K562 (cell line): ENCODE measurements at regions not wholly inside any gene's neighbourhood (a gene's known extent, or its start where the extent isn't known, plus 50 kb on each side); places are given as distances from the start of the nearest gene placed in this dataset.

Experiments used
- BACH1 ChIP-seq: fragments of 200-800 bp; sonication (Bioruptor generic); IDR thresholded peaks from 2 replicates; pipeline ENCODE4 v1.6.1; 2016; ENCODE audit warnings: missing genetic modification characterization, missing compliant biosample characterization
- CREM ChIP-seq: IDR thresholded peaks from 2 replicates; pipeline ENCODE4 v1.6.1; 2014; ENCODE audit warnings: antibody characterized with exemption, low read depth
- POLR2A ChIP-seq: fragments of 450-650 bp; conservative IDR thresholded peaks from 2 replicates; pipeline ENCODE4 v1.6.1; 2016
- RBM25 ChIP-seq: fragments of 200-400 bp; formaldehyde crosslinking; IDR thresholded peaks from 2 replicates; pipeline ENCODE4 v1.6.1; 2018; ENCODE audit warnings: low read length, low read depth, moderate library complexity; ENCODE audit not compliant: severe bottlenecking
- ZBTB17 ChIP-seq: fragments of 450-650 bp; formaldehyde crosslinking; IDR thresholded peaks from 2 replicates; pipeline ENCODE4 v1.4.0; 2020; ENCODE audit warnings: mild to moderate bottlenecking
- ZKSCAN1 ChIP-seq: fragments of 150-350 bp; IDR thresholded peaks from 2 replicates; pipeline ENCODE4 v1.6.1; 2016; ENCODE audit warnings: low read depth, low read length
- TF ChIP-seq, protein P1 (sequence below), 3 experiments: fragments of 200-800 bp in 1 of 3; fragments of 250-450 bp in 1 of 3; fragments of 450-650 bp in 1 of 3; sonication (Bioruptor Pico) in 1 of 3; sonication (Bioruptor generic) in 1 of 3; formaldehyde crosslinking in 1 of 3; IDR thresholded peaks; 2 replicates each; pipeline versions ENCODE4 v1.6.1 to v1.8.0; 2016 to 2022; ENCODE audit warnings: mild to moderate bottlenecking in 2 of 3, missing genetic modification characterization in 2 of 3, missing compliant biosample characterization in 1 of 3, moderate library complexity in 1 of 3
- TF ChIP-seq, protein P2 (sequence below): sonication (generic); IDR thresholded peaks from 2 replicates; pipeline ENCODE4 v1.6.1; 2016
- TF ChIP-seq, protein P3 (sequence below): sonication (generic); formaldehyde crosslinking; IDR thresholded peaks from 2 replicates; pipeline ENCODE4 v1.8.1; 2023; ENCODE audit warnings: mild to moderate bottlenecking, missing genetic modification reagents, moderate library complexity

DNA sequence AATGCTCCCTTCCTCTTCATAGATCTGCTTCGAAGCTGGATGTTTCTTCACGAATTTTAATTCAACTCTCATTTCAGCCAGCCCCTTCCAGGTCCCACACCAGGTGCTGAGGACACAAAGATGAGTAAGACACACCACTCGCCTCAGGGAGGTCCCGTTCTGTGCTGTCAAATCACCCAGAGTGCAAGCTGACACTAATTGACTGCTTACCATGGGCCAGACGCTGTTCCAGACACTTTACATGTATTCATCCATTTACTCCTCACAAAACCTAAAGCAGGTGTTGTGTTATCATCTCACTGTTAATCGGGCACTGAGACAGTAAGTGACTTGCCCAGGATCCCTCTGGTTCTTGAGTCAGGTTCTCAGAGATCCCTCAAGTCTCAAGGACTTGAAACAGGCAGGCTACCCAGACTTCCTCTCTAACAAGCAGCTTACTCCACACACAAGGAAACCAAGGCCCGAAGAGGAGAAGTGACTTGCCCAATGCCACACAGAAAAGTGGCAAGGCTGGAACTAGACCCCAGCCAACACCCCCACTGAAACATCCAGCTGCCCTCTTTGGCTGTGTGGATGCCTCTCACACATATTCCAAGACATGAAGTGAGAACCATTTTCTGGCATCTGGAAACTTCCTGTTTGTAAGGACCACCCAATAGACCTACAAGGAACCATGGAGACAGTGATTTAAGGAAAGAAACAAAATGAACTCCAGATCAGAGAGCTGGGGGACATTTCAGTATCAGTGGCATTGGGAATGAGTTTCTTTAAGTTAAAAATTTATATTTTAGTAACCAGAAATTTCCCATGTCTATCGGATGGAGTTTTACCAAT is 174.5 kb downstream of the CDC5L start:
- TF ChIP-seq RBM25 (no peak), CREM (no peak), BACH1 (tag) (no peak), POLR2A (no peak), ZBTB17 (no peak), ZKSCAN1 (no peak)
- TF ChIP-seq, protein P1, sequence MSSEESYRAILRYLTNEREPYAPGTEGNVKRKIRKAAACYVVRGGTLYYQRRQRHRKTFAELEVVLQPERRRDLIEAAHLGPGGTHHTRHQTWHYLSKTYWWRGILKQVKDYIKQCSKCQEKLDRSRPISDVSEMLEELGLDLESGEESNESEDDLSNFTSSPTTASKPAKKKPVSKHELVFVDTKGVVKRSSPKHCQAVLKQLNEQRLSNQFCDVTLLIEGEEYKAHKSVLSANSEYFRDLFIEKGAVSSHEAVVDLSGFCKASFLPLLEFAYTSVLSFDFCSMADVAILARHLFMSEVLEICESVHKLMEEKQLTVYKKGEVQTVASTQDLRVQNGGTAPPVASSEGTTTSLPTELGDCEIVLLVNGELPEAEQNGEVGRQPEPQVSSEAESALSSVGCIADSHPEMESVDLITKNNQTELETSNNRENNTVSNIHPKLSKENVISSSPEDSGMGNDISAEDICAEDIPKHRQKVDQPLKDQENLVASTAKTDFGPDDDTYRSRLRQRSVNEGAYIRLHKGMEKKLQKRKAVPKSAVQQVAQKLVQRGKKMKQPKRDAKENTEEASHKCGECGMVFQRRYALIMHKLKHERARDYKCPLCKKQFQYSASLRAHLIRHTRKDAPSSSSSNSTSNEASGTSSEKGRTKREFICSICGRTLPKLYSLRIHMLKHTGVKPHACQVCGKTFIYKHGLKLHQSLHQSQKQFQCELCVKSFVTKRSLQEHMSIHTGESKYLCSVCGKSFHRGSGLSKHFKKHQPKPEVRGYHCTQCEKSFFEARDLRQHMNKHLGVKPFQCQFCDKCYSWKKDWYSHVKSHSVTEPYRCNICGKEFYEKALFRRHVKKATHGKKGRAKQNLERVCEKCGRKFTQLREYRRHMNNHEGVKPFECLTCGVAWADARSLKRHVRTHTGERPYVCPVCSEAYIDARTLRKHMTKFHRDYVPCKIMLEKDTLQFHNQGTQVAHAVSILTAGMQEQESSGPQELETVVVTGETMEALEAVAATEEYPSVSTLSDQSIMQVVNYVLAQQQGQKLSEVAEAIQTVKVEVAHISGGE (CRISPR knock-in tag; IDR thresholded peaks at IDR 0.05): no peak
- TF ChIP-seq, protein P2, sequence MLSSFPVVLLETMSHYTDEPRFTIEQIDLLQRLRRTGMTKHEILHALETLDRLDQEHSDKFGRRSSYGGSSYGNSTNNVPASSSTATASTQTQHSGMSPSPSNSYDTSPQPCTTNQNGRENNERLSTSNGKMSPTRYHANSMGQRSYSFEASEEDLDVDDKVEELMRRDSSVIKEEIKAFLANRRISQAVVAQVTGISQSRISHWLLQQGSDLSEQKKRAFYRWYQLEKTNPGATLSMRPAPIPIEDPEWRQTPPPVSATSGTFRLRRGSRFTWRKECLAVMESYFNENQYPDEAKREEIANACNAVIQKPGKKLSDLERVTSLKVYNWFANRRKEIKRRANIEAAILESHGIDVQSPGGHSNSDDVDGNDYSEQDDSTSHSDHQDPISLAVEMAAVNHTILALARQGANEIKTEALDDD: no peak
- TF ChIP-seq, protein P3, sequence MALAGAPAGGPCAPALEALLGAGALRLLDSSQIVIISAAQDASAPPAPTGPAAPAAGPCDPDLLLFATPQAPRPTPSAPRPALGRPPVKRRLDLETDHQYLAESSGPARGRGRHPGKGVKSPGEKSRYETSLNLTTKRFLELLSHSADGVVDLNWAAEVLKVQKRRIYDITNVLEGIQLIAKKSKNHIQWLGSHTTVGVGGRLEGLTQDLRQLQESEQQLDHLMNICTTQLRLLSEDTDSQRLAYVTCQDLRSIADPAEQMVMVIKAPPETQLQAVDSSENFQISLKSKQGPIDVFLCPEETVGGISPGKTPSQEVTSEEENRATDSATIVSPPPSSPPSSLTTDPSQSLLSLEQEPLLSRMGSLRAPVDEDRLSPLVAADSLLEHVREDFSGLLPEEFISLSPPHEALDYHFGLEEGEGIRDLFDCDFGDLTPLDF: no peak
